NT2/D1 (cell line): ENCODE measurements at regions not wholly inside any gene's neighbourhood (a gene's known extent, or its start where the extent isn't known, plus 50 kb on each side); places are given as distances from the start of the nearest gene placed in this dataset.

Source experiments
- DNase-seq: peaks from one replicate; pipeline ENCODE4 v3.0.0-alpha.2; 2011; ENCODE audit warnings: low read depth, low spot score
- H3K27me3 ChIP-seq: 2 replicates; pipeline ENCODE4 v1.6.0; 2011; ENCODE audit warnings: mild to moderate bottlenecking; ENCODE audit not compliant: insufficient read length, insufficient read depth
- H3K36me3 ChIP-seq: 2 replicates; pipeline ENCODE4 v1.6.1; 2011; ENCODE audit warnings: mild to moderate bottlenecking, low read length, mixed read lengths; ENCODE audit not compliant: insufficient read depth, insufficient read length
- H3K4me1 ChIP-seq: 2 replicates; pipeline ENCODE4 v1.5.1; 2011; ENCODE audit not compliant: insufficient read depth, insufficient read length
- H3K4me3 ChIP-seq: 2 replicates; pipeline ENCODE4 v1.5.1; 2011; ENCODE audit warnings: low read depth; ENCODE audit not compliant: insufficient read length
- H3K9ac ChIP-seq: 2 replicates; pipeline ENCODE4 v1.6.0; 2011; ENCODE audit warnings: low read depth; ENCODE audit not compliant: insufficient read length
- H3K9me3 ChIP-seq: 2 replicates; pipeline ENCODE4 v1.5.1; 2011; ENCODE audit warnings: mild to moderate bottlenecking, low read length; ENCODE audit not compliant: insufficient read depth
- SUZ12 ChIP-seq: IDR thresholded peaks from 2 replicates; pipeline ENCODE4 v1.6.1; 2011; ENCODE audit not compliant: insufficient read length, insufficient read depth; ENCODE audit errors: extremely low read depth
- YY1 ChIP-seq: IDR thresholded peaks from 2 replicates; pipeline ENCODE4 v1.6.1; 2011; ENCODE audit not compliant: insufficient read length, insufficient read depth
- ZNF274 ChIP-seq: IDR thresholded peaks from 2 replicates; pipeline ENCODE4 v1.6.1; 2011; ENCODE audit warnings: mild to moderate bottlenecking, low read depth, low read length

GRCh38 chr22:48702573-48703264 is 1125.0 kb downstream of the BRD1 start:
- Histone ChIP-seq H3K9ac (no peak overlapping the region), H3K4me3 (no peak overlapping the region), H3K36me3 (no peaks in the 10 kb centered on the region), H3K27me3 (no peaks in the 10 kb centered on the region), H3K4me1 (peaks cover 20% of the 10 kb centered on the region), H3K9me3 (no peaks in the 10 kb centered on the region)
- no peak for DNase-seq
- TF ChIP-seq YY1 (no peak), ZNF274 (no peak), SUZ12 (no peak)

GRCh38 chr22:48701296-48702030 is 1126.2 kb downstream of the BRD1 start:
- DNase-seq = no peak
- Histone ChIP-seq H3K9ac (no peak overlapping the region), H3K36me3 (no peaks in the 10 kb centered on the region), H3K4me1 (peaks cover 18% of the 10 kb centered on the region), H3K27me3 (no peaks in the 10 kb centered on the region), H3K4me3 (no peak overlapping the region), H3K9me3 (no peaks in the 10 kb centered on the region)
- TF ChIP-seq SUZ12 (no peak), YY1 (no peak), ZNF274 (no peak)

GRCh38 chr22:48700566-48701295 is 1126.9 kb downstream of the BRD1 start:
- H3K9ac ChIP-seq = no peak overlapping the region

GRCh38 chr22:48700180-48700565 is 1127.5 kb downstream of the BRD1 start:
- no peaks in the 10 kb centered on the region for H3K36me3 ChIP-seq
- no peak for DNase-seq
- H3K4me3 ChIP-seq = no peak overlapping the region
- peaks cover 17% of the 10 kb centered on the region for H3K4me1 ChIP-seq
- TF ChIP-seq YY1 (no peak), ZNF274 (no peak), SUZ12 (no peak)
- no peak overlapping the region for H3K9ac ChIP-seq
- H3K27me3 ChIP-seq = no peaks in the 10 kb centered on the region
- no peaks in the 10 kb centered on the region for H3K9me3 ChIP-seq

More at GRCh38 chr22:48700566-48701295, 1126.9 kb downstream of the BRD1 start:
- peaks cover 18% of the 10 kb centered on the region for H3K4me1 ChIP-seq
- H3K4me3 ChIP-seq = no peak overlapping the region
- no peaks in the 10 kb centered on the region for H3K27me3 ChIP-seq
- DNase-seq = no peak
- no peaks in the 10 kb centered on the region for H3K9me3 ChIP-seq
- no peaks in the 10 kb centered on the region for H3K36me3 ChIP-seq
- TF ChIP-seq YY1 (no peak), ZNF274 (no peak), SUZ12 (no peak)

- Histone ChIP-seq H3K4me1 (peaks cover 13% of the 10 kb centered on the region), H3K4me3 (no peak overlapping the region), H3K27me3 (no peaks in the 10 kb centered on the region)
Observed at GRCh38 chr22:48699511-48699910, 1128.2 kb downstream of the BRD1 start.

GRCh38 chr22:48698618-48699017 is 1129.1 kb downstream of the BRD1 start:
- TF ChIP-seq SUZ12 (no peak), YY1 (no peak), ZNF274 (no peak)
- Histone ChIP-seq H3K27me3 (no peaks in the 10 kb centered on the region), H3K9me3 (no peaks in the 10 kb centered on the region), H3K4me3 (no peak overlapping the region), H3K4me1 (peaks cover 11% of the 10 kb centered on the region), H3K9ac (no peak overlapping the region), H3K36me3 (no peaks in the 10 kb centered on the region)
- DNase-seq = no peak

More at GRCh38 chr22:48699511-48699910, 1128.2 kb downstream of the BRD1 start:
- no peak for TF ChIP-seq SUZ12
- no peak for TF ChIP-seq ZNF274
- no peak for TF ChIP-seq YY1
- Histone ChIP-seq H3K9ac (no peak overlapping the region), H3K36me3 (no peaks in the 10 kb centered on the region), H3K9me3 (no peaks in the 10 kb centered on the region)
- DNase-seq = no peak
